K562 (cell line): ENCODE measurements at regions not wholly inside any gene's neighbourhood (a gene's known extent, or its start where the extent isn't known, plus 50 kb on each side); places are given as distances from the start of the nearest gene placed in this dataset.

Experiments
- BCLAF1 ChIP-seq, 2 experiments: fragments of 450-650 bp in 1 of 2; IDR thresholded peaks; 2 replicates each; pipeline ENCODE4 v1.6.1; 2011 to 2017; ENCODE audit warnings: low read depth in 2 of 2, antibody characterized with exemption in 1 of 2, borderline replicate concordance in 1 of 2, low read length in 1 of 2, mild to moderate bottlenecking in 1 of 2, mixed read lengths in 1 of 2; ENCODE audit not compliant: control insufficient read depth in 1 of 2
- CBX5 ChIP-seq: IDR thresholded peaks from 2 replicates; pipeline ENCODE4 v1.6.1; 2014; ENCODE audit warnings: low read depth, borderline replicate concordance
- CTBP1 ChIP-seq: fragments of 450-650 bp; IDR thresholded peaks from 2 replicates; pipeline ENCODE4 v1.6.1; 2016; ENCODE audit warnings: borderline replicate concordance
- EGR1 ChIP-seq: fragments of 450-650 bp; conservative IDR thresholded peaks from 2 replicates; pipeline ENCODE4 v1.6.1; 2017; ENCODE audit warnings: mild to moderate bottlenecking
- ERF ChIP-seq: fragments of 450-650 bp; formaldehyde crosslinking; IDR thresholded peaks from 2 replicates; pipeline ENCODE4 v1.4.0; 2020; ENCODE audit warnings: mild to moderate bottlenecking, mixed read lengths
- FOXA1 ChIP-seq: fragments of 450-650 bp; IDR thresholded peaks from 2 replicates; pipeline ENCODE4 v1.6.1; 2016; ENCODE audit warnings: mild to moderate bottlenecking, borderline replicate concordance
- HLTF ChIP-seq: fragments of 450-650 bp; IDR thresholded peaks from 2 replicates; pipeline ENCODE4 v1.6.1; 2016
- MLX ChIP-seq, 2 experiments: fragments of 450-650 bp in 1 of 2; sonication (generic) in 1 of 2; formaldehyde crosslinking; conservative IDR thresholded peaks; 2 replicates each; pipeline versions ENCODE4 v1.4.0 to v1.8.1; 2020 to 2022; ENCODE audit warnings: mild to moderate bottlenecking in 1 of 2, missing genetic modification reagents in 1 of 2
- NCOA2 ChIP-seq, 2 experiments: fragments of 450-650 bp; IDR thresholded peaks; 2 replicates each; pipeline ENCODE4 v1.6.1; 2018; ENCODE audit warnings: mild to moderate bottlenecking in 2 of 2, moderate library complexity in 1 of 2; ENCODE audit not compliant: partially characterized antibody in 2 of 2
- PCBP1 ChIP-seq: fragments of 200-400 bp; formaldehyde crosslinking; IDR thresholded peaks from 2 replicates; pipeline ENCODE4 v1.6.1; 2018; ENCODE audit warnings: mild to moderate bottlenecking, low read depth, low read length; ENCODE audit not compliant: poor library complexity, severe bottlenecking
- PTTG1 ChIP-seq: fragments of 450-650 bp; IDR thresholded peaks from 2 replicates; pipeline ENCODE4 v1.6.1; 2016; ENCODE audit warnings: low read depth, mild to moderate bottlenecking, missing genetic modification characterization, missing compliant biosample characterization
- RNF2 ChIP-seq: sonication (generic); IDR thresholded peaks from 2 replicates; pipeline ENCODE4 v1.6.1; 2016
- STAT5A ChIP-seq: IDR thresholded peaks from 2 replicates; pipeline ENCODE4 v1.6.1; 2012; ENCODE audit warnings: low read length, inconsistent platforms, borderline replicate concordance
- THRAP3 ChIP-seq: fragments of 450-650 bp; IDR thresholded peaks from 2 replicates; pipeline ENCODE4 v1.6.1; 2016; ENCODE audit warnings: mild to moderate bottlenecking, inconsistent platforms, borderline replicate concordance
- ZMIZ1 ChIP-seq, 2 experiments: fragments of 150-350 bp in 1 of 2; IDR thresholded peaks; 2 replicates each; pipeline ENCODE4 v1.6.1; 2012 to 2016; ENCODE audit warnings: low read depth in 2 of 2, low read length in 2 of 2, mild to moderate bottlenecking in 1 of 2, moderate library complexity in 1 of 2
- ZNF311 ChIP-seq: fragments of 250-450 bp; sonication (Bioruptor Pico); IDR thresholded peaks from 2 replicates; pipeline ENCODE4 v1.4.0; 2020; ENCODE audit warnings: mild to moderate bottlenecking, moderate library complexity
- ZNF699 ChIP-seq: fragments of 250-450 bp; sonication (Bioruptor Pico); IDR thresholded peaks from 2 replicates; pipeline ENCODE4 v1.8.0; 2021; ENCODE audit warnings: mild to moderate bottlenecking, moderate library complexity; ENCODE audit not compliant: insufficient replicate concordance
- TF ChIP-seq, protein P1 (sequence below): fragments of 450-650 bp; IDR thresholded peaks from 2 replicates; pipeline ENCODE4 v1.6.1; 2016; ENCODE audit warnings: borderline replicate concordance
- TF ChIP-seq, protein P2 (sequence below): fragments of 450-650 bp; formaldehyde crosslinking; IDR thresholded peaks from 2 replicates; pipeline ENCODE4 v1.4.0; 2022; ENCODE audit warnings: mild to moderate bottlenecking, moderate library complexity

DNA sequence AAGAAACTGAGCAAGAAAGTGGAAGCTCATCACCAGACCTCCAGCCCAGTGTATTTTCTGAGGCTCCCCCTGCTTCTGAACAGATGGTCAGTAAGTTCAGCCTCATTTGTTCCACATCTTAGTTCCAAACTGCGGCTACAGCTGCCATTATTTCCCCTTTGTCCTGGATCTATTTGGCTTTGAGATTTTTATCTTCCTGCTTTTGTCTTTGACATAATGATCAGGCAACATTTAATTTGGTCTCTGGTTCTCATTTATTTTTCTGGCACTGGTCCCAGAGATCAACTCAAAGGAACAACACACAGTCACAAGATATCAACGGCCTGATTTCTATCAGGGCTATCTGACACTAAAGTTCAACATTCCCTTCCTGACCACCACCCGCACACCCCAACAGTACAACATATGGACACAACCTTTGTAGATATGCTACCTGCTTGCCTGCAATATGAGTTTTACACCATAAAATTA, 137.5 kb downstream of the FAM76B start (continued):
- TF ChIP-seq MLX (CRISPR knock-in tag; conservative IDR thresholded peaks at IDR 0.05) (no peak), STAT5A (peak; percentile 33; the same call in 1 of the 2 replicates), CBX5 (no peak), HLTF (no peak), ZNF311 (no peak), THRAP3 (no peak), PCBP1 (no peak), FOXA1 (no peak), ZMIZ1 (IDR thresholded peaks at IDR 0.05; ENCODE audit: low read depth in 2 of 2, low read length in 2 of 2) (0 out of 4 replicates have a peak, but pooled peaks of 1 of the 2 experiments have one; percentile 57), RNF2 (peak; percentile 75; the same call in 1 of the 2 replicates), ZNF699 (CRISPR knock-in tag) (no peak), ERF (CRISPR knock-in tag) (no peak), EGR1 (no peak), NCOA2 (IDR thresholded peaks at IDR 0.05; ENCODE audit: partially characterized antibody in 2 of 2) (no peak), PTTG1 (tag) (no peak), CTBP1 (peak; percentile 26; the same call in 1 of the 2 replicates), BCLAF1 (IDR thresholded peaks at IDR 0.05; ENCODE audit: borderline replicate concordance in 1 of 2, control insufficient read depth in 1 of 2, low read depth in 2 of 2, low read length in 1 of 2) (no peak)
- TF ChIP-seq, protein P1, sequence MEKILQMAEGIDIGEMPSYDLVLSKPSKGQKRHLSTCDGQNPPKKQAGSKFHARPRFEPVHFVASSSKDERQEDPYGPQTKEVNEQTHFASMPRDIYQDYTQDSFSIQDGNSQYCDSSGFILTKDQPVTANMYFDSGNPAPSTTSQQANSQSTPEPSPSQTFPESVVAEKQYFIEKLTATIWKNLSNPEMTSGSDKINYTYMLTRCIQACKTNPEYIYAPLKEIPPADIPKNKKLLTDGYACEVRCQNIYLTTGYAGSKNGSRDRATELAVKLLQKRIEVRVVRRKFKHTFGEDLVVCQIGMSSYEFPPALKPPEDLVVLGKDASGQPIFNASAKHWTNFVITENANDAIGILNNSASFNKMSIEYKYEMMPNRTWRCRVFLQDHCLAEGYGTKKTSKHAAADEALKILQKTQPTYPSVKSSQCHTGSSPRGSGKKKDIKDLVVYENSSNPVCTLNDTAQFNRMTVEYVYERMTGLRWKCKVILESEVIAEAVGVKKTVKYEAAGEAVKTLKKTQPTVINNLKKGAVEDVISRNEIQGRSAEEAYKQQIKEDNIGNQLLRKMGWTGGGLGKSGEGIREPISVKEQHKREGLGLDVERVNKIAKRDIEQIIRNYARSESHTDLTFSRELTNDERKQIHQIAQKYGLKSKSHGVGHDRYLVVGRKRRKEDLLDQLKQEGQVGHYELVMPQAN: no peak
- TF ChIP-seq, protein P2, sequence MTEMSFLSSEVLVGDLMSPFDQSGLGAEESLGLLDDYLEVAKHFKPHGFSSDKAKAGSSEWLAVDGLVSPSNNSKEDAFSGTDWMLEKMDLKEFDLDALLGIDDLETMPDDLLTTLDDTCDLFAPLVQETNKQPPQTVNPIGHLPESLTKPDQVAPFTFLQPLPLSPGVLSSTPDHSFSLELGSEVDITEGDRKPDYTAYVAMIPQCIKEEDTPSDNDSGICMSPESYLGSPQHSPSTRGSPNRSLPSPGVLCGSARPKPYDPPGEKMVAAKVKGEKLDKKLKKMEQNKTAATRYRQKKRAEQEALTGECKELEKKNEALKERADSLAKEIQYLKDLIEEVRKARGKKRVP: no peak
